ENCODE measurements at regions not wholly inside any gene's neighbourhood (a gene's known extent, or its start where the extent isn't known, plus 50 kb on each side); places are given as distances from the start of the nearest gene placed in this dataset.
A peak's percentile ranks its signal among the peaks of the same experiment; 100 is the strongest.

GRCh38 chr1:96579636-96580035 lies 141.9 kb upstream of the PTBP2 start:
- Histone ChIP-seq H4K20me1 (ENCODE audit: insufficient read depth) (no peaks in the 10 kb centered on the region), H3K4me3 (ENCODE audit: low read depth in 2 of 2, low read length in 1 of 2) (no peak overlapping the region), H3K36me3 (replicated peaks in 1 of 2; ENCODE audit: control insufficient read depth in 1 of 2, insufficient read depth in 2 of 2, low read length in 1 of 2) (no peaks in the 10 kb centered on the region), H3K4me1 (ENCODE audit: control insufficient read depth in 1 of 2, insufficient read depth in 2 of 2, low read depth in 1 of 2, low read length in 1 of 2) (no peaks in the 10 kb centered on the region; a peak in 1 of 4 replicates), H3K9me2 (no peaks in the 10 kb centered on the region), H3K9me3 (no peaks in the 10 kb centered on the region), H3K4me2 (no peak overlapping the region), H3K9ac (no peak overlapping the region), H3F3A (replicated peaks; ENCODE audit: insufficient read depth) (no peaks in the 10 kb centered on the region), H3K27me3 (ENCODE audit: insufficient read depth) (no peaks in the 10 kb centered on the region), H3K79me2 (ENCODE audit: insufficient read depth) (no peaks in the 10 kb centered on the region), H2AFZ (ENCODE audit: low read depth) (no peak overlapping the region), H3K27ac (ENCODE audit: low read depth in 2 of 2, low read length in 1 of 2) (no peak overlapping the region)
- TF ChIP-seq PBX3 (IDR thresholded peaks at IDR 0.05) (no peak), USF1 (IDR thresholded peaks at IDR 0.05; ENCODE audit: borderline replicate concordance, low read depth) (peak; percentile 54; the same call in 1 of the 2 replicates), MAX (IDR thresholded peaks at IDR 0.05; ENCODE audit: low read depth) (no peak)
- POLR2A ChIA-PET: no interaction called here
- DNase-seq: no peak
- CTCF ChIA-PET: interaction anchor here (0.7 kb wide), 1 partner anchor 190 kb away, joined by 3 read pairs; no protein-coding TSS in a partner anchor

- TF ChIP-seq RAD21 (IDR thresholded peaks at IDR 0.05; ENCODE audit: low read length) (no peak), RXRA (IDR thresholded peaks at IDR 0.05; ENCODE audit: borderline replicate concordance, low read depth) (no peak), MXI1 (IDR thresholded peaks at IDR 0.05; ENCODE audit: low read depth, low read length) (no peak), EZH2phosphoT487 (IDR thresholded peaks at IDR 0.05; ENCODE audit: borderline replicate concordance, low read depth) (no peak), FOXM1 (IDR thresholded peaks at IDR 0.05; ENCODE audit: low read depth) (no peak), NFIC (IDR thresholded peaks at IDR 0.05; ENCODE audit: borderline replicate concordance) (no peak), ELF1 (IDR thresholded peaks at IDR 0.05) (no peak), SMC3 (IDR thresholded peaks at IDR 0.05; ENCODE audit: low read depth, low read length) (no peak)
- no peak overlapping the region for H3K4me2 ChIP-seq
- H3K9me2 ChIP-seq: no peaks in the 10 kb centered on the region
- CTCF ChIA-PET: no interaction called here
- DNase-seq: no peak
- no peak overlapping the region for H3K4me3 ChIP-seq (ENCODE audit: low read depth in 2 of 2, low read length in 1 of 2)
- H3K27ac ChIP-seq (ENCODE audit: low read depth in 2 of 2, low read length in 1 of 2): no peak overlapping the region
- no peaks in the 10 kb centered on the region for H3K36me3 ChIP-seq (replicated peaks in 1 of 2; ENCODE audit: control insufficient read depth in 1 of 2, insufficient read depth in 2 of 2, low read length in 1 of 2)
- no peaks in the 10 kb centered on the region for H3K79me2 ChIP-seq (ENCODE audit: insufficient read depth)
- WGBS (ENCODE audit: low lambda C conversion rate): 80% methylated on average over 7 of the region's 7 CpGs
- H3K4me1 ChIP-seq (ENCODE audit: control insufficient read depth in 1 of 2, insufficient read depth in 2 of 2, low read depth in 1 of 2, low read length in 1 of 2): no peaks in the 10 kb centered on the region; a peak in 1 of 4 replicates
- H4K20me1 ChIP-seq (ENCODE audit: insufficient read depth): no peaks in the 10 kb centered on the region
- H3F3A ChIP-seq (replicated peaks; ENCODE audit: insufficient read depth): no peaks in the 10 kb centered on the region
- POLR2A ChIA-PET: no interaction called here
- H3K27me3 ChIP-seq (ENCODE audit: insufficient read depth): no peaks in the 10 kb centered on the region
- H2AFZ ChIP-seq (ENCODE audit: low read depth): no peak overlapping the region
- H3K9ac ChIP-seq: no peak overlapping the region
- H3K9me3 ChIP-seq: no peaks in the 10 kb centered on the region
Observed at GRCh38 chr1:96580920-96581319, 140.7 kb upstream of the PTBP2 start.

- H3K9me2 ChIP-seq: no peaks in the 10 kb centered on the region
- ChIA-PET CTCF (interaction anchor here (1.2 to 1.6 kb wide), 2 partner anchors 7 to 14 kb away, joined by 3 read pairs; no protein-coding TSS in a partner anchor), POLR2A (no interaction called here)
- no peaks in the 10 kb centered on the region for H3F3A ChIP-seq (replicated peaks; ENCODE audit: insufficient read depth)
- H3K36me3 ChIP-seq (replicated peaks in 1 of 2; ENCODE audit: control insufficient read depth in 1 of 2, insufficient read depth in 2 of 2, low read length in 1 of 2): no peaks in the 10 kb centered on the region
- no peaks in the 10 kb centered on the region for H3K79me2 ChIP-seq (ENCODE audit: insufficient read depth)
- H3K9me3 ChIP-seq: no peaks in the 10 kb centered on the region
- no peak overlapping the region for H3K27ac ChIP-seq (ENCODE audit: low read depth in 2 of 2, low read length in 1 of 2)
- DNase-seq: no peak
- H3K4me2 ChIP-seq: no peak overlapping the region
- no peak overlapping the region for H2AFZ ChIP-seq (ENCODE audit: low read depth)
- no peaks in the 10 kb centered on the region for H3K27me3 ChIP-seq (ENCODE audit: insufficient read depth)
- no peaks in the 10 kb centered on the region; a peak in 1 of 4 replicates for H3K4me1 ChIP-seq (ENCODE audit: control insufficient read depth in 1 of 2, insufficient read depth in 2 of 2, low read depth in 1 of 2, low read length in 1 of 2)
- H3K4me3 ChIP-seq (ENCODE audit: low read depth in 2 of 2, low read length in 1 of 2): no peak overlapping the region
- no peak overlapping the region for H3K9ac ChIP-seq
- WGBS (ENCODE audit: low lambda C conversion rate): 67% methylated on average over 7 of the region's 7 CpGs
- H4K20me1 ChIP-seq (ENCODE audit: insufficient read depth): no peaks in the 10 kb centered on the region
- TF ChIP-seq RCOR1 (IDR thresholded peaks at IDR 0.05; ENCODE audit: low read length): no peak
- no peak for TF ChIP-seq MEF2A (IDR thresholded peaks at IDR 0.05; ENCODE audit: borderline replicate concordance, low read depth)
- TF ChIP-seq FOXJ3 (CRISPR knock-in tag; IDR thresholded peaks at IDR 0.05): no peak
- no peak for TF ChIP-seq CTCF (IDR thresholded peaks at IDR 0.05)
- no peak for TF ChIP-seq MAX (IDR thresholded peaks at IDR 0.05; ENCODE audit: low read depth)
- TF ChIP-seq TCF12 (IDR thresholded peaks at IDR 0.05): no peak
- no peak for TF ChIP-seq ELF1 (IDR thresholded peaks at IDR 0.05)
- no peak for TF ChIP-seq EP300 (IDR thresholded peaks at IDR 0.05; ENCODE audit: borderline replicate concordance in 1 of 2, low read depth in 1 of 2, low read length in 1 of 2)
- no peak for TF ChIP-seq RFX5 (IDR thresholded peaks at IDR 0.05; ENCODE audit: low read length)
Observed at GRCh38 chr1:96581772-96582171, 139.8 kb upstream of the PTBP2 start.

All from SK-N-SH (cell line).